Lung (tissue), 11 donors: ENCODE measurements at regions not wholly inside any gene's neighbourhood (a gene's known extent, or its start where the extent isn't known, plus 50 kb on each side); places are given as distances from the start of the nearest gene placed in this dataset.

Source experiments
- ATAC-seq: fragments of 200-7000 bp; cut with Tn5 transposase; one replicate; pipeline ENCODE4 v1.9.1; 2020; ENCODE audit warnings: moderate number of reproducible peaks; ENCODE audit not compliant: insufficient read depth, low FRiP score
- DNase-seq, 3 donors: peaks; one replicate each; pipeline ENCODE4 v3.0.0-alpha.2; 2013 to 2017
- H3K27ac ChIP-seq, 2 donors: one replicate each; pipeline ENCODE4 v1.5.1; 2013; ENCODE audit warnings: mild to moderate bottlenecking in 2 of 2, moderate library complexity in 2 of 2, control low read depth in 1 of 2, inconsistent platforms in 1 of 2, low read depth in 1 of 2, low read length in 1 of 2
- H3K27me3 ChIP-seq, 3 donors: one replicate each; pipeline ENCODE4 v1.5.1; 2013; ENCODE audit warnings: low read length in 2 of 3; ENCODE audit not compliant: control insufficient read depth in 3 of 3, insufficient read depth in 3 of 3
- H3K36me3 ChIP-seq, 4 donors: one replicate each; pipeline ENCODE4 v1.5.1; 2013; ENCODE audit warnings: low read length in 4 of 4, mild to moderate bottlenecking in 1 of 4, moderate library complexity in 1 of 4; ENCODE audit not compliant: control insufficient read depth in 4 of 4, insufficient read depth in 4 of 4
- H3K4me1 ChIP-seq, 5 donors: one replicate each; pipeline ENCODE4 v1.5.1; 2013; ENCODE audit warnings: low read length in 5 of 5, mild to moderate bottlenecking in 2 of 5, moderate library complexity in 1 of 5; ENCODE audit not compliant: control insufficient read depth in 5 of 5, insufficient read depth in 5 of 5
- H3K4me3 ChIP-seq: one replicate; pipeline ENCODE4 v1.5.1; 2013; ENCODE audit warnings: mild to moderate bottlenecking, control low read depth, moderate library complexity
- H3K9ac ChIP-seq, 2 donors: one replicate each; pipeline ENCODE4 v1.5.1; 2013; ENCODE audit warnings: low read length in 2 of 2, control low read depth in 1 of 2; ENCODE audit not compliant: insufficient read depth in 1 of 2
- H3K9me3 ChIP-seq, 4 donors: one replicate each; pipeline ENCODE4 v1.5.1; 2013; ENCODE audit warnings: low read length in 3 of 4, mild to moderate bottlenecking in 1 of 4, moderate library complexity in 1 of 4; ENCODE audit not compliant: control insufficient read depth in 4 of 4, insufficient read depth in 3 of 4
- CTCF ChIP-seq: IDR thresholded peaks from 2 replicates; pipeline ENCODE4 v1.5.1; 2012; ENCODE audit warnings: mild to moderate bottlenecking; ENCODE audit errors: control extremely low read depth, extremely low read depth
- WGBS, 2 donors: extraction: QIAGEN DNeasy Blood & Tissue Kit; methylation state at CpG; one replicate each; pipeline ENCODE4 v1.1.7; 2013; 5-methylcytosine and 5-hydroxymethylcytosine counted together
- donor health status: control.
- donor health status: control.
- donor health status: Bipolar disorder and iron deficiency.
- donor health status: healthy.
- donor health status: DM: yes; HTN: yes; CAD: no.

GRCh38 chr11:115808351-115808940, 304.2 kb upstream of the CADM1 start:
- Histone ChIP-seq H3K4me3 (no peak overlapping the region), H3K9me3 (peaks cover 0 to 21% (median 10%) of the 10 kb centered on the region in 4 donors), H3K9ac (no peak overlapping the region), H3K4me1 (no peaks in the 10 kb centered on the region), H3K36me3 (no peaks in the 10 kb centered on the region), H3K27me3 (peaks cover 0 to 6% (median 0%) of the 10 kb centered on the region in 3 donors), H3K27ac (no peak overlapping the region)
- no peak for TF ChIP-seq CTCF
- no peak for DNase-seq
- ATAC-seq, result no peak
- 62 to 79% methylated on average over 3 of the region's 3 CpGs for WGBS, 2 donors

DNA sequence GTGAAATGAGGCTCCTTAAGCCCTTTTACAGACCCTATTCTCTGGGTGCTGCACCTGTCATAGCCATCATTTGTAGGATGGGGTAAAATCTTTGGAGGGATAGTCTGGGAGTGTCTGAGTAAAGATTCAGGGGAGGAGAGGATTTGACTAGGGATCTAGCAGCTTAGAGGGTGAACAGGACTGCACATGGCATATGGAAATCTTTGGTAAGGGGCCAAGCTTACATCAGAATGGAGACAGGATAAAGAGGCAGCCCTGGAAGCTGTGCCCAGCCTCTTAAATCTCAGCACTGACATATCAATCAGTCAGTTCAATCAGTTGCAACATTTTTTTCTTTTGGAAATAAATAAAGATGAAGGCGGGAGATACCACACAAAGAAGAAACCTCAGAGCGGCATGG, 301.8 kb upstream of the CADM1 start:
- no peak overlapping the region for H3K4me3 ChIP-seq
- ATAC-seq (no peak), DNase-seq (no peak)
- H3K9me3 ChIP-seq, result peaks cover 0 to 18% (median 9%) of the 10 kb centered on the region in 4 donors
- WGBS, 2 donors, result 91 to 95% methylated on average over 2 of the region's 2 CpGs
- no peaks in the 10 kb centered on the region for H3K36me3 ChIP-seq
- H3K27me3 ChIP-seq, result peaks cover 0 to 6% (median 0%) of the 10 kb centered on the region in 3 donors
- no peak overlapping the region for H3K9ac ChIP-seq
- no peak for TF ChIP-seq CTCF
- no peaks in the 10 kb centered on the region for H3K4me1 ChIP-seq
- no peak overlapping the region for H3K27ac ChIP-seq

GRCh38 chr11:115803073-115803740, 299.0 kb upstream of the CADM1 start:
- no peaks in the 10 kb centered on the region for H3K36me3 ChIP-seq
- TF ChIP-seq CTCF, result no peak
- no peak overlapping the region for H3K9ac ChIP-seq
- H3K4me3 ChIP-seq, result no peak overlapping the region
- no peak overlapping the region for H3K27ac ChIP-seq
- 81 to 88% methylated on average over 2 of the region's 2 CpGs for WGBS, 2 donors
- DNase-seq (no peak), ATAC-seq (no peak)
- H3K4me1 ChIP-seq, result no peaks in the 10 kb centered on the region
- peaks cover 0 to 6% (median 0%) of the 10 kb centered on the region in 3 donors for H3K27me3 ChIP-seq
- peaks cover 0 to 7% (median 2%) of the 10 kb centered on the region in 4 donors for H3K9me3 ChIP-seq
